ENCODE measurements at regions not wholly inside any gene's neighbourhood (a gene's known extent, or its start where the extent isn't known, plus 50 kb on each side); places are given as distances from the start of the nearest gene placed in this dataset.

DNA sequence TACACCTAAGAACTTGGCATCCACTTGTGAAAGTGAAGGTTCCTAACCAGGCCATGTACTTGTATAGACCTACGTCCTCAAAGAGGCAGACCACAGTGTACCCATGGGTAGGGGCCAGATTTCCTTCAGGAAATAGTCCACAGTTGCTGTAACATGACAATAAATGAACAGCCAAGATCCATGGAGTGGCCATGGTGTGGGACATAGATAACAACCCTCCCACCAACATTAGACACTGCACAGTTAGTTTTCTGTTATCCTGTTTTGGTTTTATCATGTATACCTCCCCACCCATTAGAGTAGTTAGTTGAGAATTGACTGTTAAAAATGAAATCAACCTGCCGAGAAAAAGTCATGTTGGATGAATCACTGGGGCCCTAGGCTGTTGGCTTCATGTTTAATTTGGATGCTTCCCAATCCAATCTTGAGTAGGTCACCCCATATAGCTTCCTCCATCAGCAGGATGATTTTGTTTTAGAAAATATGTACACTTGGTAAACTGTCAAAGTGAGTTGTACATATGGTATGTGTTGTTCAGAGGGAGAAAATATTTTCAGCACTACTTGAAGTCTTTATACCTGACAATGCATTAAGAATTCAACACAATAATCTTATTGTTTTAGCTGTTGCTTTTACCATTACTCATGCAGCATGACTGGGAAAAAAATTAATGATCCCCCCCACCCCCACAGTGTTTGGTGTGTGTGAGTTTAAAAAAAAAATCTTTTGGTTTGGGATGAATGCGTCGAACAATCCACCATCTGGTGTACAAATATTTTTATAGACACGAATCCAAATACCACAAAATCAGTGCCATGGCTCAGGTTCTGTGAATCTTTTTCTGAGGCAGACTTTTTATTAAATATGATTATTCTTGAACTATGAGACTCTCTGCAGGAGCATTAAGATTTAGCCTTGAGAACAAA is 88.3 kb upstream of the ARHGAP29 start:
- DNase-seq (ENCODE audit: low spot score): no peak

DNA sequence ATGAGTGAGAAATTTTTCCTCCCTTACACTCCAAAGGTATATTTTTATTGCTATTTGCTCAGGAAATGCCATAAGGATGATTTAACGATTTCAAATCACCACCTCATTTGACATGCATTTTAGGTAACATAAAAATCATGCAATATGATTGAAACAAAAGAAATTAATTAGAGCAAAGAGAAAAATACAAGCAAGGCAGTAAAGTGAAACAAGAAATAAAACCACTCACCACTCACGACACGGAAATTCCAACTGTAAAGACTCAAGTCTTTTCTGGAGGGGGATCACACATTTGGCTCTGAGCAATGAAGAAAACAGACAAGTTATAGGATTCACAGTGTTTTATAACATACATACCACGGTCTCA is 86.8 kb upstream of the ARHGAP29 start:
- DNase-seq (ENCODE audit: low spot score): no peak

DNA sequence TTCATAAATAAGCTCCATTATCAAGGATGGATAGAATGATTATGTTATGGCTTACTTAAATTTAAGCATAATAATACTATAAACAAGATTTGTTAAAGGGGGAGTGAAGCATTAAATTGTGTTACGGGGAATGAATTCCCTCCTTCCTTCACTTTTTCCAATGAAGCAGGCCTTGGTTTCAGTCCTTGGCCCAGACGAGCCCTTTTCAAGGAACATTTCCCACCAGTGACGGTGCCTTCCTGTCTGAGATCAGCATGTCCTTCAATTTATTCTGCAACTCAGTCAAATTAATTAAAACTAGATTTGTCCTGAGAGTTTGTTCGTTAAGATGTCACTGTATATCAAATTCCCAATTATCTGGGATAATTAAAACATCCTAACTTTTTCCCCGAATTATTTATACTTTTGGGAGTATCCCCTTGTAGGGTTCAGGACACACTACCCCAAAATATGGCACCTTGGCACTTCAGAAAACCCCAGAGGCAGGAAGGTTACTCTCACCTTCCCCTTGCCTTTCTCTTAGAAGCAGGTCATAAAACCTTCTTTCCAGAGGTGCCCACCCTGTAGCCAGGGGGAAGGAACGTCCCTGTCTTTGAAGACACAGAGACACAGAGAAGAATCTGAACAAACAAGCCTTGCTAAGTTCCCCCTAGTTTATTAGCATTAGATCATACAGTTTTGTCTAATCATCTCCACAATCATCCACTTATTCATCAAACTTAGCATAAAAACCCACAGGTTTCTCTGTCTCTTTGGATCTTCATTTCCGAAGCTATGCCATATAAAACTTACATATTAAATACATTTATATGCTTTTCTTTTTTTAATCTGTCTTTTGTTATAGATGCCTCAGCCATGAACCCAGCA is 86.2 kb upstream of the ARHGAP29 start:
- no peak for DNase-seq (ENCODE audit: low spot score)

DNA sequence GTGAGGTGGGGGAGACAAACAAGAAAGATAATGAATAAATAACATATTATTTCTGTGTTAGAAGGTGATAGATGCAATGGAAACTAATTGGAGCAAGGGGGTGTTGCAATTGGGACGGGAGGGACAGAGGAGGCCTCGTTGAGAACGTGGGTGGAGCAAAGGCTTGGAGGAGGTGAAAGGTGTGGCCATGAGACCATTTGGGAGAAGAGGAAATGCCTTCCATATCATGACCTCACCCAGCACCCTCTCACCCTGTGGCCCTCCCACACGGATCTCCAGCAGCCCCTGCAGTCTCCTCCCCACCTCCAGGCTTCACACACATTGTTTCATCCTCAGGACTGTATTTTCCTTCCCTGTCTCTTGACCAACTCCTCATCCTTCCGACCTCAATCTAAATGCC is 85.3 kb upstream of the ARHGAP29 start:
- DNase-seq (ENCODE audit: low spot score): no peak

DNA sequence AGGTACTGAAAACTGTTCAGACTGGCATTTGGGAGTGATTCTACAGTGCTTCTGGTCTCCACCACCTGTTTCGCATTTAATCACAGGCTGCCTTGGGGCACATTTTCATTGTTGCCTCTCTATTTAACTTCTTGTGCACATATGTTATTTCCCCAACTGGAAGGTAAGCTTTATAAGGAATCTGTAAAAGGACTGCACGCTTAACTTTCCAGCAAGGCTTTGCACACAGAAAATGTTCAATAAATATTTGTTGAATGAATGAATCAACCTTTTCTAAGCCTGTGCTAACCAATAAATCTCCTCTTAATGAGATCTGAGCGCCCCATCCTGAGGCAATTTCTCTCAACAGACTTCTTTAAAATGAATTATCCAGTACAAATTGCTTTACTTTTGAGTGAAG is 84.3 kb upstream of the ARHGAP29 start:
- DNase-seq (ENCODE audit: low spot score): no peak

- no peak for DNase-seq (ENCODE audit: low spot score)
These were observed 82.1 kb upstream of the ARHGAP29 start for GRCh38 chr1:94319319-94320102.

- no peak for DNase-seq (ENCODE audit: low spot score)
These were observed 81.2 kb upstream of the ARHGAP29 start for GRCh38 chr1:94318505-94319030.

- DNase-seq (ENCODE audit: low spot score): no peak
These were observed 80.4 kb upstream of the ARHGAP29 start for GRCh38 chr1:94317790-94318188.

DNA sequence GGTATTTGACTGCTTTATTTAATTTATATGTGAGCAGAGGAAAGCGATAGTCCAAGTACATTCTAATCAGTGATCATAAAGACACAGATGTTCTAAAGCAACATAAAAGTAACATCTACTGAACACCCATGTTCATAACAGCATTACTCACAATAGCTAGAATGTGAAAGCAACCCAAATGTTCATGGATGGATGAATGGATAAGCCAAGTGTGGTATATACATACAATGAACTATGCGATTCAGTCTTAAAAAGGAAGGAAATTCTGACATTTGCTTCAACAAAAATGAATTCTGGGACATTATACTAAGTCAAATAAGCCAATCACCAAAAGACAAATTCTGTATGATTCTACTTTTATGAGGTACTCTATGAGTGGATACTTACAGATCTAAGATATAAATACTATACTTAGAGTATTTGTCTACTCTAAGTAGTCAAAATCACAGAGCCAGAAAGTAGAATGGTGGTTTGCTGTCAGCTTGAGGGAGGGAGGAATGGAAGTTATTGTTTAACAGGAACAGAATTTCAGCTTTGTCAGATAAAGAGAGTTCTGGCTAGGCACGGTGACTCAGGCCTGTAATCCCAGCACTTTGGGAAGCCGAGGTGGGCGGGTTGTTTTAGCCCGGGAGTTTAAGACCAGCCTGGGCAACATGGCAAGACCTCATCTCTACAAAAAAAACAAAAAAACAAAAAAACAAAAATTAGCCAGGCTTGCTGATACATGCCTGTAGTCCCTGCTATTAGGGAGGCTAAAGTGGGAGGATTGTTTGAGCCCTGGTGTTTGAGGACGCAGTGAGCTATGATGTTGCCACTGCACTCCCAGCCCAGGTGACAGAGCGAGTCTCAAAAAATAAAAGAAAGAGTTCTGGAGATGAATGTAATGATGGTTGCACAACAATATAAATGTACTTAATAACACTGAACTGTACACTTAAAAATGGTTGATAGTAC is 79.7 kb upstream of the ARHGAP29 start:
- DNase-seq (ENCODE audit: low spot score): no peak

- DNase-seq (ENCODE audit: low spot score): no peak
These were observed 78.8 kb upstream of the ARHGAP29 start for GRCh38 chr1:94316183-94316582.

- DNase-seq (ENCODE audit: low spot score): no peak
These were observed 78.2 kb upstream of the ARHGAP29 start for GRCh38 chr1:94315552-94316116.

GRCh38 chr1:94314222-94314858 is 77.0 kb upstream of the ARHGAP29 start:
- no peak for DNase-seq (ENCODE audit: low spot score)

DNA sequence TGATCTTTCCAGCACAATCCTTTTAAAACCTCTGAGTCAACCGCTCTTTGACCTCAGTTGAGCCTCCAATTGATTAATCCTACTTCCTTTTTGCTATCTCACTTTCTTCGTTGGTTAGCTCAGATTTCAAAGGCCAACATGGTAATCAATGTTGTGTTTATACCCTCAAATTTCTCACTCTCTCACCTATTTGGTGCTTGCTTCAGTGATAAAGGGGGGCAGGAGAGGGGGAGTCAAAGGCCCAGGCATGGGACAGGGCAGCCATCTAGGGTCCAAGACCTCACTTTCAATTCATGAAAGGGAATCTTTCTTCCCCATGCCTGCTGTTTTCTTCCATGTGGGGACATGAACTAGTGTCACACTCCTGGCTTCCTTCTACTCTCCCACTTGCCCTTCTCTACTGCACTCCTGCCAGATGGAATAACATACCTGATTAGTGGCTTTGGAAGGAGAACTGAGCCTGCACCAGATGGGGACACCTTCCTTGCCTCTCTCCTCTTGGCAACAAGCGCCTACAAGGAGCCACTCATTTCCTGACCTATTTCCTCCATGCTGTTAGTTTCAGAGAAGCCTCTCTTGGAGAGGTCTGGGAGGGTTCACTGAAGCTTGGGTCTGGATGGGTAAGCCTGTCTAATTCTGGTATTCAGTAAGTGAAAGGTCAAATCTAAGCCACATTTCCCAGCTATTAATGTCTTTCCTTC is 73.3 kb upstream of the ARHGAP29 start:
- no peak for DNase-seq (ENCODE audit: low spot score)

GRCh38 chr1:94309829-94310569 is 72.6 kb upstream of the ARHGAP29 start:
- DNase-seq (ENCODE audit: low spot score): no peak

DNA sequence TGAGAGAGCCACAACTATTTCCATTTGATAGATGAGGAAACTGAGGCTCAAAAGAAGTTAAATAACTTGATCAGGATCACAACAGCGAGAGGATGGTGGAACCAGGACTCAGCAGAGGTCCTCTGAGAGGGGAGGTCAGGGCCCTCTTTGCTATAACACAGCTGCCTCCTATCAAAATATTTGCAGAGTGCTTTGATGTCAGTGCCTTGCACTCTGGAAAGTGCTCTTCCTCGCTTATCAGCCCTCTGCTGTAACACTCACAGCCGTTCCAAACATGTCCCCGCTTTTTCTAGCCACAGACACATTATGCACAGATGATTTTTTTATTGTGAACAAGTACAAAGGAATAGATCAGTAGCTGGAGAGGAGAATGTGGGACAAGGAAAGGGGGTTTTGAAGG is 71.8 kb upstream of the ARHGAP29 start:
- no peak for DNase-seq (ENCODE audit: low spot score)

DNA sequence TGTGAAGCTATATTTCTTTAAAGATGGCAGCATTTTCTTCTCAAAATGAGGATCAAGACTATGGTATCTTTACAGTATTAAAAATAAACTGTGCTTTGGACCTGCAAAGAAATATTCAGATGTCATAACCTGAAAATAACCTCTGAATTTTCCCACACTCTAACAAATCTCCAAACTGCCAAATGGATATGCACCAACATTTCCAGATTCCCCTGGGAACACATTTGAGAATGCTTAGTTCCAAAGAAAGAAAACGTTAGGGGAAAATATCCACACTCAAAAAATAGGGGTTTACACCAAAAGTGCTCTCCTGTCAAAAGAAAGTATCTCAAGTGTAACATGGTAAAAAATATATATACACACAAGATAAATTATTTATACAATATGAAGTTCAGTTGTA is 69.1 kb upstream of the ARHGAP29 start:
- no peak for DNase-seq (ENCODE audit: low spot score)

GRCh38 chr1:94305704-94306103 is 68.3 kb upstream of the ARHGAP29 start:
- no peak for DNase-seq (ENCODE audit: low spot score)

- no peak for DNase-seq (ENCODE audit: low spot score)
These were observed 67.2 kb upstream of the ARHGAP29 start for GRCh38 chr1:94304553-94304952.

DNA sequence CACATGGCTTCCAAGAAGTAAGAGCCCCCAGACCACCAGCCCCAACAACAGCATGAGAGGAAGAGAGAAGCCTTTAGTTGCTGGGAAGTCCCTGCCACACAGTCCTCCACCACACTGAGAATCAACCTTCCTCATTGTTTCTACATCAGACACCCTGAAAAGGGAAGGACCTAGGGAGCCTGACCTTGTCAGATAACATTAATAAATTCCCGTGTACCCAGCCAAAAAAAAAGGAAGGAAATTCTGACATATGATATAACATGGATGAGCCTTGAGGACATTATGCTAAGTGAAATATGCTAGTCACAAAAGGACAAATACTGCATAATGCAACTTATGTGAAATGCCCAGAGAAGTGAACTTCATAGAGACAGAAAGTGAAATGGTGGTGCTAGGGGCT is 65.6 kb upstream of the ARHGAP29 start:
- no peak for DNase-seq (ENCODE audit: low spot score)
